OCI-LY7 (cell line): ENCODE measurements at regions not wholly inside any gene's neighbourhood (a gene's known extent, or its start where the extent isn't known, plus 50 kb on each side); places are given as distances from the start of the nearest gene placed in this dataset.

Experiments
- BruUV-seq: library from RNA; stranded (reverse); fragments of 400-500 nt; replicated peaks from 2 replicates; lab custom pipeline; 2021; lab: Mats Ljungman, UMichigan
- CTCF ChIA-PET: fragments of 300-600 bp; sonication (Branson Sonifier 250); formaldehyde crosslinking; loops from one replicate; lab custom pipeline; 2022; ENCODE audit warnings: antibody characterized with exemption; ENCODE audit not compliant: unreplicated experiment; lab: Charles Lee
- POLR2A ChIA-PET: fragments of 300-600 bp; sonication (Branson Sonifier 250); formaldehyde crosslinking; loops from one replicate; lab custom pipeline; 2022; ENCODE audit warnings: antibody characterized with exemption; lab: Charles Lee
- DNase-seq: peaks from one replicate; pipeline ENCODE4 v3.0.0-alpha.2; 2015; ENCODE audit warnings: low spot score
- H2AFZ ChIP-seq: fragments of 200-600 bp; sonication (generic), shearing (Covaris generic); 2 replicates; pipeline ENCODE4 v1.6.1; 2014; ENCODE audit warnings: mild to moderate bottlenecking, antibody characterized with exemption, low read length, moderate library complexity
- H3K27ac ChIP-seq: fragments of 200-600 bp; sonication (generic); 2 replicates; pipeline ENCODE4 v1.5.1; 2014; ENCODE audit warnings: mixed run types, low read depth, mild to moderate bottlenecking, moderate library complexity, low read length, inconsistent platforms; ENCODE audit not compliant: poor library complexity, severe bottlenecking
- H3K36me3 ChIP-seq: fragments of 200-600 bp; sonication (generic); 2 replicates; pipeline ENCODE4 v1.6.1; 2014; ENCODE audit warnings: mild to moderate bottlenecking, antibody characterized with exemption, low read length, moderate library complexity, mixed read lengths; ENCODE audit not compliant: insufficient read depth
- H3K4me1 ChIP-seq: fragments of 200-600 bp; sonication (generic); 2 replicates; pipeline ENCODE4 v1.5.1; 2014; ENCODE audit warnings: mild to moderate bottlenecking, low read length; ENCODE audit not compliant: insufficient read depth, poor library complexity, severe bottlenecking
- H3K4me2 ChIP-seq: fragments of 200-600 bp; sonication (generic); 2 replicates; pipeline ENCODE4 v1.6.1; 2014; ENCODE audit warnings: mild to moderate bottlenecking, low read length
- H3K4me3 ChIP-seq: fragments of 200-600 bp; sonication (generic); 2 replicates; pipeline ENCODE4 v1.5.1; 2014; ENCODE audit warnings: mild to moderate bottlenecking, low read depth, low read length; ENCODE audit not compliant: poor library complexity, severe bottlenecking
- H3K79me2 ChIP-seq: fragments of 200-600 bp; sonication (generic); 2 replicates; pipeline ENCODE4 v1.6.1; 2016; ENCODE audit warnings: low read depth, mild to moderate bottlenecking, low read length, moderate library complexity, mixed read lengths; ENCODE audit not compliant: insufficient read depth
- H3K9me2 ChIP-seq: fragments of 200-600 bp; sonication (generic); 2 replicates; pipeline ENCODE4 v1.6.1; 2016; ENCODE audit warnings: mild to moderate bottlenecking, low read length, mixed read lengths; ENCODE audit not compliant: insufficient read depth
- H3K9me3 ChIP-seq: fragments of 200-600 bp; sonication (generic); 2 replicates; pipeline ENCODE4 v1.6.1; 2014; ENCODE audit warnings: mild to moderate bottlenecking, mixed run types, low read length, mixed read lengths
- H4K20me1 ChIP-seq: fragments of 200-600 bp; sonication (generic); 2 replicates; pipeline ENCODE4 v1.6.1; 2014; ENCODE audit warnings: mild to moderate bottlenecking, antibody characterized with exemption, low read length, moderate library complexity, mixed read lengths; ENCODE audit not compliant: insufficient read depth
- CTCF ChIP-seq: fragments of 200-600 bp; sonication (generic); conservative IDR thresholded peaks from 2 replicates; pipeline ENCODE4 v1.5.1; 2014; ENCODE audit warnings: mild to moderate bottlenecking, antibody characterized with exemption, low read length, moderate library complexity, mixed read lengths
- EZH2phosphoT487 ChIP-seq: fragments of 200-600 bp; sonication (generic); IDR thresholded peaks from 2 replicates; pipeline ENCODE4 v1.6.1; 2018; ENCODE audit warnings: low read depth, borderline replicate concordance, mild to moderate bottlenecking, mixed run types, antibody characterized with exemption, low read length, moderate library complexity, mixed read lengths
- intact Hi-C: fragments of 100-400 bp; cut with micrococcal nuclease; formaldehyde crosslinking; loops from one replicate; pipeline ENCODE4 v1.10.0; 2022; ENCODE audit not compliant: unreplicated experiment

GRCh38 chr11:121374286-121374985 is 77.7 kb upstream of the SORL1 start:
- Histone ChIP-seq H3K27ac (peak overlapping the region; percentile 98), H3K4me1 (peaks cover 98% of the 10 kb centered on the region), H4K20me1 (no peaks in the 10 kb centered on the region), H3K9me2 (no peaks in the 10 kb centered on the region), H3K9me3 (no peaks in the 10 kb centered on the region; the same call in 1 of the 2 replicates), H2AFZ (peak overlapping the region; percentile 13; the same call in 1 of the 2 replicates), H3K79me2 (no peaks in the 10 kb centered on the region), H3K36me3 (no peaks in the 10 kb centered on the region), H3K4me3 (peak overlapping the region; percentile 49), H3K4me2 (peak overlapping the region; percentile 73)
- TF ChIP-seq EZH2phosphoT487 = no peak
- no peak for TF ChIP-seq CTCF
- peak; percentile 72 for DNase-seq
- no TSS peak for BruUV-seq
- ChIA-PET POLR2A (interaction anchor here (0.6 to 17.0 kb wide), 23 partner anchors 7 to 216 kb away, joined by 3 to 218 read pairs (median 7); no protein-coding TSS in a partner anchor), CTCF (interaction anchor here (0.6 to 2.1 kb wide), 3 partner anchors 9 to 1108 kb away, joined by 3 to 6 read pairs (median 5); no protein-coding TSS in a partner anchor)
- intact Hi-C loops = loop anchor here (5.0 kb wide), 1 partner anchor 198 kb away; no protein-coding TSS in a partner anchor

- intact Hi-C loops = no loop called here
- CTCF ChIA-PET = interaction anchor here (0.8 kb wide), 1 partner anchor 24 kb away, joined by 3 read pairs; no protein-coding TSS in a partner anchor
- Histone ChIP-seq H2AFZ (peak overlapping the region; percentile 57), H3K36me3 (no peaks in the 10 kb centered on the region), H3K4me1 (peaks cover 96% of the 10 kb centered on the region), H3K4me3 (no peak overlapping the region), H3K79me2 (no peaks in the 10 kb centered on the region), H3K4me2 (peak overlapping the region; percentile 27), H3K9me3 (no peaks in the 10 kb centered on the region; the same call in 1 of the 2 replicates), H3K9me2 (no peaks in the 10 kb centered on the region), H3K27ac (peak overlapping the region; percentile 98), H4K20me1 (no peaks in the 10 kb centered on the region)
- no TSS peak for BruUV-seq
- no peak for DNase-seq
- TF ChIP-seq EZH2phosphoT487 (no peak), CTCF (no peak)
- POLR2A ChIA-PET = interaction anchor here (0.6 to 17.0 kb wide), 10 partner anchors 9 to 55 kb away, joined by 3 to 218 read pairs (median 6); no protein-coding TSS in a partner anchor
These were observed 76.0 kb upstream of the SORL1 start for GRCh38 chr11:121376130-121376529.
